HCT116 (cell line): ENCODE measurements at regions not wholly inside any gene's neighbourhood (a gene's known extent, or its start where the extent isn't known, plus 50 kb on each side); places are given as distances from the start of the nearest gene placed in this dataset.

Experiments
- ATAC-seq: fragments of 200-7000 bp; cut with Tn5 transposase; 2 replicates; pipeline ENCODE4 v1.9.1; 2020; ENCODE audit warnings: mild to moderate bottlenecking, moderate library complexity
- BruUV-seq: library from RNA; stranded (reverse); fragments of 400-500 nt; replicated peaks from 2 replicates; lab custom pipeline; 2021; lab: Mats Ljungman, UMichigan
- CTCF ChIA-PET: fragments of 300-600 bp; sonication (Branson Sonifier 250); formaldehyde crosslinking; loops from one replicate; lab custom pipeline; 2021; ENCODE audit warnings: antibody characterized with exemption; lab: Charles Lee
- POLR2A ChIA-PET: fragments of 300-600, 350-600 bp; sonication (Branson Sonifier 250); formaldehyde crosslinking; loops from one replicate; lab custom pipeline; 2021; ENCODE audit warnings: antibody characterized with exemption; lab: Charles Lee
- RAD21 ChIA-PET, 2 experiments: fragments of 300-600 bp; sonication (Branson Sonifier 250); formaldehyde crosslinking; loops; one replicate each; lab custom pipeline; 2023; ENCODE audit warnings: low total read pairs in 2 of 2; ENCODE audit not compliant: uncharacterized antibody in 2 of 2, unreplicated experiment in 2 of 2, low non-redundant PET in 1 of 2; lab: Charles Lee
- DNase-seq: peaks from one replicate; pipeline ENCODE4 v3.0.0-alpha.2; 2010; ENCODE audit warnings: low read depth, low spot score
- H2AFZ ChIP-seq: fragments of 200-600 bp; shearing (Covaris generic), sonication (generic); 2 replicates; pipeline ENCODE4 v1.6.1; 2017; ENCODE audit warnings: low read depth, mixed run types, mixed read lengths, antibody characterized with exemption, low read length; ENCODE audit not compliant: poor library complexity, severe bottlenecking
- H3K27ac ChIP-seq: 2 replicates; pipeline ENCODE4 v1.5.1; 2012; ENCODE audit warnings: low read depth, low read length
- H3K27me3 ChIP-seq: fragments of 200-600 bp; sonication (generic); 2 replicates; pipeline ENCODE4 v1.6.1; 2016; ENCODE audit warnings: mixed run types, low read length, mixed read lengths; ENCODE audit not compliant: insufficient read depth
- H3K36me3 ChIP-seq, 2 experiments: fragments of 200-500 bp in 1 of 2; fragments of 200-600 bp in 1 of 2; sonication (Bioruptor generic) in 1 of 2; sonication (generic) in 1 of 2; 2 replicates each; pipeline versions ENCODE4 v1.5.1 to v1.6.1; 2014 to 2016; ENCODE audit warnings: low read length in 2 of 2, inconsistent platforms in 1 of 2, mixed read lengths in 1 of 2, mixed run types in 1 of 2; ENCODE audit not compliant: insufficient read depth in 2 of 2, control insufficient read depth in 1 of 2
- H3K4me1 ChIP-seq, 2 experiments: fragments of 200-600 bp in 1 of 2; sonication (generic) in 1 of 2; 2 replicates each; pipeline versions ENCODE4 v1.5.1 to v1.6.1; 2012 to 2017; ENCODE audit warnings: low read length in 2 of 2, inconsistent platforms in 1 of 2, mild to moderate bottlenecking in 1 of 2, mixed read lengths in 1 of 2, mixed run types in 1 of 2, moderate library complexity in 1 of 2; ENCODE audit not compliant: insufficient read depth in 2 of 2, control insufficient read depth in 1 of 2
- H3K4me2 ChIP-seq: fragments of 200-600 bp; sonication (generic); 2 replicates; pipeline ENCODE4 v1.6.1; 2017; ENCODE audit warnings: mixed run types, low read length, mixed read lengths
- H3K4me3 ChIP-seq, 2 experiments: fragments of 200-600 bp in 1 of 2; sonication (generic) in 1 of 2; replicated peaks in 1 of 2; 2 replicates each; pipeline ENCODE4 v1.5.1; 2011 to 2016; ENCODE audit warnings: low read length in 2 of 2, control low read depth in 1 of 2, low read depth in 1 of 2, mild to moderate bottlenecking in 1 of 2, mixed read lengths in 1 of 2, mixed run types in 1 of 2
- H3K79me2 ChIP-seq: fragments of 200-600 bp; sonication (generic); 2 replicates; pipeline ENCODE4 v1.6.1; 2017; ENCODE audit warnings: mild to moderate bottlenecking, mixed run types, low read length, moderate library complexity, mixed read lengths; ENCODE audit not compliant: insufficient read depth
- H3K9ac ChIP-seq: fragments of 200-600 bp; sonication (generic); 2 replicates; pipeline ENCODE4 v1.6.1; 2016; ENCODE audit warnings: low read length, mixed read lengths
- H3K9me2 ChIP-seq: fragments of 200-600 bp; sonication (generic), shearing (Covaris generic); 2 replicates; pipeline ENCODE4 v1.6.1; 2017; ENCODE audit warnings: mixed run types, mild to moderate bottlenecking, moderate library complexity; ENCODE audit not compliant: insufficient read depth
- H3K9me3 ChIP-seq, 2 experiments: fragments of 200-500 bp in 1 of 2; fragments of 200-600 bp in 1 of 2; sonication (Bioruptor generic) in 1 of 2; sonication (generic) in 1 of 2; 2 replicates each; pipeline ENCODE4 v1.6.1; 2014 to 2017; ENCODE audit warnings: low read length in 2 of 2, mixed read lengths in 2 of 2, inconsistent platforms in 1 of 2, low read depth in 1 of 2, mild to moderate bottlenecking in 1 of 2, mixed run types in 1 of 2, moderate library complexity in 1 of 2; ENCODE audit not compliant: control insufficient read depth in 1 of 2, insufficient read depth in 1 of 2
- H4K20me1 ChIP-seq: fragments of 200-600 bp; sonication (generic), shearing (Covaris generic); 2 replicates; pipeline ENCODE4 v1.6.1; 2017; ENCODE audit warnings: mixed run types, mild to moderate bottlenecking, moderate library complexity; ENCODE audit not compliant: insufficient read depth
- CEBPB ChIP-seq: IDR thresholded peaks from 2 replicates; pipeline ENCODE4 v1.6.1; 2012; ENCODE audit warnings: low read depth
- EGR1 ChIP-seq: IDR thresholded peaks from 2 replicates; pipeline ENCODE4 v1.6.1; 2012; ENCODE audit warnings: low read depth
- ELF1 ChIP-seq: IDR thresholded peaks from 2 replicates; pipeline ENCODE4 v1.6.1; 2012; ENCODE audit warnings: low read depth, borderline replicate concordance
- EZH2 ChIP-seq: fragments of 200-600 bp; sonication (generic); IDR thresholded peaks from 2 replicates; pipeline ENCODE4 v1.6.1; 2017; ENCODE audit warnings: antibody characterized with exemption, mixed run types
- EZH2phosphoT487 ChIP-seq: fragments of 200-600 bp; IDR thresholded peaks from 2 replicates; pipeline ENCODE4 v1.6.1; 2018; ENCODE audit warnings: antibody characterized with exemption, borderline replicate concordance
- FOSL1 ChIP-seq: IDR thresholded peaks from 2 replicates; pipeline ENCODE4 v1.6.1; 2012; ENCODE audit warnings: low read depth
- JUND ChIP-seq: IDR thresholded peaks from 2 replicates; pipeline ENCODE4 v1.6.1; 2012
- MAX ChIP-seq: IDR thresholded peaks from 2 replicates; pipeline ENCODE4 v1.6.1; 2012
- POLR2A ChIP-seq: IDR thresholded peaks from 2 replicates; pipeline ENCODE4 v1.7.0; 2011; ENCODE audit warnings: borderline replicate concordance; ENCODE audit not compliant: insufficient read depth, insufficient read length; ENCODE audit errors: extremely low read depth
- POLR2AphosphoS5 ChIP-seq: IDR thresholded peaks from 2 replicates; pipeline ENCODE4 v1.6.1; 2011; ENCODE audit warnings: mild to moderate bottlenecking, low read depth, low read length, moderate library complexity
- RAD21 ChIP-seq: IDR thresholded peaks from 2 replicates; pipeline ENCODE4 v1.6.1; 2012; ENCODE audit warnings: low read depth, mild to moderate bottlenecking
- SIN3A ChIP-seq: IDR thresholded peaks from 2 replicates; pipeline ENCODE4 v1.6.1; 2012; ENCODE audit warnings: low read depth
- SP1 ChIP-seq: IDR thresholded peaks from 2 replicates; pipeline ENCODE4 v1.6.1; 2012; ENCODE audit warnings: low read depth
- SRF ChIP-seq: IDR thresholded peaks from 2 replicates; pipeline ENCODE4 v1.6.1; 2012; ENCODE audit warnings: low read depth
- YY1 ChIP-seq: IDR thresholded peaks from 2 replicates; pipeline ENCODE4 v1.6.1; 2011; ENCODE audit warnings: low read length, low read depth, moderate library complexity, mild to moderate bottlenecking; ENCODE audit not compliant: insufficient replicate concordance; ENCODE audit errors: extremely low read depth
- ZFX ChIP-seq: fragments of 450-650 bp; IDR thresholded peaks from 2 replicates; pipeline ENCODE4 v1.6.1; 2017
- ZNF274 ChIP-seq: fragments of 200-500 bp; sonication (Bioruptor generic); IDR thresholded peaks from 2 replicates; pipeline ENCODE4 v1.6.1; 2014; ENCODE audit warnings: mild to moderate bottlenecking, low read depth, low read length, inconsistent platforms
- intact Hi-C: fragments of 100-400 bp; cut with micrococcal nuclease; formaldehyde crosslinking; loops from 2 replicates; pipeline ENCODE4 v1.10.0; 2022
- TF ChIP-seq, protein P1 (sequence below): IDR thresholded peaks from 2 replicates; pipeline ENCODE4 v1.6.1; 2012; ENCODE audit warnings: low read depth
- TF ChIP-seq, protein P2 (sequence below): IDR thresholded peaks from 2 replicates; pipeline ENCODE4 v1.6.1; 2011; ENCODE audit warnings: mild to moderate bottlenecking, low read length, moderate library complexity; ENCODE audit not compliant: insufficient replicate concordance; ENCODE audit errors: extremely low read depth

- H3K27me3 ChIP-seq, result no peaks in the 10 kb centered on the region
- POLR2A ChIA-PET, result no interaction called here
- RAD21 ChIA-PET, result no interaction called here
- H3K4me3 ChIP-seq, result no peak overlapping the region
- H3K9ac ChIP-seq, result no peak overlapping the region
- no peak for ATAC-seq
- no peaks in the 10 kb centered on the region for H3K9me2 ChIP-seq
- CTCF ChIA-PET, result no interaction called here
- no peaks in the 10 kb centered on the region; a peak in 1 of 4 replicates for H3K9me3 ChIP-seq
- no peaks in the 10 kb centered on the region for H3K79me2 ChIP-seq
- intact Hi-C loops, result no loop called here
- H3K27ac ChIP-seq, result no peak overlapping the region
- no peaks in the 10 kb centered on the region for H3K36me3 ChIP-seq
- no peak for TF ChIP-seq POLR2A
- no TSS peak for BruUV-seq
- H4K20me1 ChIP-seq, result no peaks in the 10 kb centered on the region
- DNase-seq, result no peak
- no peak overlapping the region for H2AFZ ChIP-seq
- H3K4me2 ChIP-seq, result no peak overlapping the region
- no peaks in the 10 kb centered on the region for H3K4me1 ChIP-seq
Observed at GRCh38 chrX:145687707-145688106, 129.9 kb upstream of the SLITRK2 start.

- RAD21 ChIA-PET, result no interaction called here
- ATAC-seq, result no peak
- Histone ChIP-seq H2AFZ (no peak overlapping the region), H3K9me2 (no peaks in the 10 kb centered on the region), H3K4me3 (no peak overlapping the region), H3K9me3 (no peaks in the 10 kb centered on the region; a peak in 1 of 4 replicates), H4K20me1 (no peaks in the 10 kb centered on the region), H3K36me3 (no peaks in the 10 kb centered on the region), H3K27ac (no peak overlapping the region), H3K4me2 (no peak overlapping the region), H3K9ac (no peak overlapping the region), H3K27me3 (no peaks in the 10 kb centered on the region), H3K79me2 (no peaks in the 10 kb centered on the region), H3K4me1 (no peaks in the 10 kb centered on the region)
- no peak for DNase-seq
- intact Hi-C loops, result no loop called here
- CTCF ChIA-PET, result no interaction called here
- POLR2A ChIA-PET, result no interaction called here
- no TSS peak for BruUV-seq
- TF ChIP-seq SRF (no peak), EGR1 (no peak), POLR2AphosphoS5 (no peak), EZH2 (no peak), SIN3A (no peak), SP1 (no peak), EZH2phosphoT487 (no peak), ELF1 (no peak), JUND (no peak), YY1 (no peak), FOSL1 (no peak), CEBPB (no peak), MAX (no peak), ZNF274 (no peak), RAD21 (no peak), ZFX (no peak)
- TF ChIP-seq, protein P1, sequence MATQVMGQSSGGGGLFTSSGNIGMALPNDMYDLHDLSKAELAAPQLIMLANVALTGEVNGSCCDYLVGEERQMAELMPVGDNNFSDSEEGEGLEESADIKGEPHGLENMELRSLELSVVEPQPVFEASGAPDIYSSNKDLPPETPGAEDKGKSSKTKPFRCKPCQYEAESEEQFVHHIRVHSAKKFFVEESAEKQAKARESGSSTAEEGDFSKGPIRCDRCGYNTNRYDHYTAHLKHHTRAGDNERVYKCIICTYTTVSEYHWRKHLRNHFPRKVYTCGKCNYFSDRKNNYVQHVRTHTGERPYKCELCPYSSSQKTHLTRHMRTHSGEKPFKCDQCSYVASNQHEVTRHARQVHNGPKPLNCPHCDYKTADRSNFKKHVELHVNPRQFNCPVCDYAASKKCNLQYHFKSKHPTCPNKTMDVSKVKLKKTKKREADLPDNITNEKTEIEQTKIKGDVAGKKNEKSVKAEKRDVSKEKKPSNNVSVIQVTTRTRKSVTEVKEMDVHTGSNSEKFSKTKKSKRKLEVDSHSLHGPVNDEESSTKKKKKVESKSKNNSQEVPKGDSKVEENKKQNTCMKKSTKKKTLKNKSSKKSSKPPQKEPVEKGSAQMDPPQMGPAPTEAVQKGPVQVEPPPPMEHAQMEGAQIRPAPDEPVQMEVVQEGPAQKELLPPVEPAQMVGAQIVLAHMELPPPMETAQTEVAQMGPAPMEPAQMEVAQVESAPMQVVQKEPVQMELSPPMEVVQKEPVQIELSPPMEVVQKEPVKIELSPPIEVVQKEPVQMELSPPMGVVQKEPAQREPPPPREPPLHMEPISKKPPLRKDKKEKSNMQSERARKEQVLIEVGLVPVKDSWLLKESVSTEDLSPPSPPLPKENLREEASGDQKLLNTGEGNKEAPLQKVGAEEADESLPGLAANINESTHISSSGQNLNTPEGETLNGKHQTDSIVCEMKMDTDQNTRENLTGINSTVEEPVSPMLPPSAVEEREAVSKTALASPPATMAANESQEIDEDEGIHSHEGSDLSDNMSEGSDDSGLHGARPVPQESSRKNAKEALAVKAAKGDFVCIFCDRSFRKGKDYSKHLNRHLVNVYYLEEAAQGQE, result no peak
- TF ChIP-seq, protein P2, sequence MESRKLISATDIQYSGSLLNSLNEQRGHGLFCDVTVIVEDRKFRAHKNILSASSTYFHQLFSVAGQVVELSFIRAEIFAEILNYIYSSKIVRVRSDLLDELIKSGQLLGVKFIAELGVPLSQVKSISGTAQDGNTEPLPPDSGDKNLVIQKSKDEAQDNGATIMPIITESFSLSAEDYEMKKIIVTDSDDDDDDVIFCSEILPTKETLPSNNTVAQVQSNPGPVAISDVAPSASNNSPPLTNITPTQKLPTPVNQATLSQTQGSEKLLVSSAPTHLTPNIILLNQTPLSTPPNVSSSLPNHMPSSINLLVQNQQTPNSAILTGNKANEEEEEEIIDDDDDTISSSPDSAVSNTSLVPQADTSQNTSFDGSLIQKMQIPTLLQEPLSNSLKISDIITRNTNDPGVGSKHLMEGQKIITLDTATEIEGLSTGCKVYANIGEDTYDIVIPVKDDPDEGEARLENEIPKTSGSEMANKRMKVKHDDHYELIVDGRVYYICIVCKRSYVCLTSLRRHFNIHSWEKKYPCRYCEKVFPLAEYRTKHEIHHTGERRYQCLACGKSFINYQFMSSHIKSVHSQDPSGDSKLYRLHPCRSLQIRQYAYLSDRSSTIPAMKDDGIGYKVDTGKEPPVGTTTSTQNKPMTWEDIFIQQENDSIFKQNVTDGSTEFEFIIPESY, result no peak
Observed at GRCh38 chrX:145694048-145694447, 123.6 kb upstream of the SLITRK2 start.
